ENCODE measurements at regions not wholly inside any gene's neighbourhood (a gene's known extent, or its start where the extent isn't known, plus 50 kb on each side); places are given as distances from the start of the nearest gene placed in this dataset.

DNA sequence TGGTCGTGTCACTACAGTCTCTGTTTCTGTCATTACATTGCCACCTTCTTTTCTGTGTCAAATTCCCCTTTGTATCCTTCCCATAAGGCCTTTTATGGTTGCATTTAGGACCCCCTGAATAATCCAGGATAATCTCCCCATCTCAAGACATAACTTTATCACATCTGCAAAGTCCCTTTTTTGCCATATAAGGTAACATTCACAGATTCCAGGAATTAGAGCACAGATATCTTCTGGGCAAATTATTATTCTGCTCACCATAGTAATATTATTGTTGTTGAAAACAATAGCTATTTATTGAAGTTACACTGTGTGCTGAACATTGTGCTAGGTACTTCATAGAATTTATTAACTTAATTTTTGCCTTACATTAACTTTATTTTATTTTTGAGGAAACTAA, 159.1 kb downstream of the TFAP2B start:
- no TSS peak for BruUV-seq (replicated peaks)
- Histone ChIP-seq H2AFZ (ENCODE audit: control insufficient read depth, low read depth, low read length) (no peak overlapping the region), H3K4me1 (ENCODE audit: control insufficient read depth, insufficient read depth, low read length) (no peaks in the 10 kb centered on the region), H4K20me1 (ENCODE audit: control insufficient read depth, insufficient read depth) (no peaks in the 10 kb centered on the region), H3K27me3 (replicated peaks in 1 of 2; ENCODE audit: control insufficient read depth in 2 of 2, insufficient read depth in 2 of 2, low read length in 1 of 2) (no peaks in the 10 kb centered on the region), H3K9ac (ENCODE audit: control insufficient read depth, insufficient read depth, low read length) (no peak overlapping the region), H3K27ac (ENCODE audit: control insufficient read depth, insufficient read depth) (no peak overlapping the region), H3K9me3 (replicated peaks; ENCODE audit: control insufficient read depth, insufficient read depth, low read length) (no peaks in the 10 kb centered on the region), H3K36me3 (ENCODE audit: control insufficient read depth in 2 of 2, insufficient read depth in 2 of 2, low read length in 1 of 2) (no peaks in the 10 kb centered on the region), H3K4me3 (no peak overlapping the region), H3K4me2 (ENCODE audit: control insufficient read depth, insufficient read depth) (no peak overlapping the region), H3K79me2 (ENCODE audit: control insufficient read depth, insufficient read depth, low read length) (no peaks in the 10 kb centered on the region)
- ChIA-PET POLR2A (no interaction called here), CTCF (no interaction called here), RAD21 (ENCODE audit: unreplicated experiment) (no interaction called here), SMC1A (ENCODE audit: uncharacterized antibody, unreplicated experiment) (no interaction called here)
- ATAC-seq, result no peak
- WGBS (ENCODE audit: insufficient coverage, insufficient replicate concordance, low lambda C conversion rate, missing lambda C conversion rate), result 10% methylated on average over 1 of the region's 1 CpG
- no peak for DNase-seq (ENCODE audit: low read depth, low spot score)
- FAIRE-seq, result no peak
- intact Hi-C loops (cut with micrococcal nuclease; ENCODE audit: unreplicated experiment), result no loop called here
- in situ Hi-C loops (cut with MboI), result no loop called here
- TF ChIP-seq RAD21 (IDR thresholded peaks at IDR 0.05; ENCODE audit: insufficient read depth, low read depth, low read length), result no peak
- TF ChIP-seq PAX8 (IDR thresholded peaks at IDR 0.05), result no peak
- no peak for TF ChIP-seq EP300 (IDR thresholded peaks at IDR 0.05; ENCODE audit: borderline replicate concordance in 1 of 2, control insufficient read depth in 1 of 2, low read depth in 2 of 2, low read length in 2 of 2)
- TF ChIP-seq CEBPZ (IDR thresholded peaks at IDR 0.05; ENCODE audit: low read depth, low read length), result no peak
- no peak for TF ChIP-seq POLR2AphosphoS5 (IDR thresholded peaks at IDR 0.05; ENCODE audit: low read length)
- no peak for TF ChIP-seq NR2F1 (conservative IDR thresholded peaks at IDR 0.05)
- TF ChIP-seq, protein P1, sequence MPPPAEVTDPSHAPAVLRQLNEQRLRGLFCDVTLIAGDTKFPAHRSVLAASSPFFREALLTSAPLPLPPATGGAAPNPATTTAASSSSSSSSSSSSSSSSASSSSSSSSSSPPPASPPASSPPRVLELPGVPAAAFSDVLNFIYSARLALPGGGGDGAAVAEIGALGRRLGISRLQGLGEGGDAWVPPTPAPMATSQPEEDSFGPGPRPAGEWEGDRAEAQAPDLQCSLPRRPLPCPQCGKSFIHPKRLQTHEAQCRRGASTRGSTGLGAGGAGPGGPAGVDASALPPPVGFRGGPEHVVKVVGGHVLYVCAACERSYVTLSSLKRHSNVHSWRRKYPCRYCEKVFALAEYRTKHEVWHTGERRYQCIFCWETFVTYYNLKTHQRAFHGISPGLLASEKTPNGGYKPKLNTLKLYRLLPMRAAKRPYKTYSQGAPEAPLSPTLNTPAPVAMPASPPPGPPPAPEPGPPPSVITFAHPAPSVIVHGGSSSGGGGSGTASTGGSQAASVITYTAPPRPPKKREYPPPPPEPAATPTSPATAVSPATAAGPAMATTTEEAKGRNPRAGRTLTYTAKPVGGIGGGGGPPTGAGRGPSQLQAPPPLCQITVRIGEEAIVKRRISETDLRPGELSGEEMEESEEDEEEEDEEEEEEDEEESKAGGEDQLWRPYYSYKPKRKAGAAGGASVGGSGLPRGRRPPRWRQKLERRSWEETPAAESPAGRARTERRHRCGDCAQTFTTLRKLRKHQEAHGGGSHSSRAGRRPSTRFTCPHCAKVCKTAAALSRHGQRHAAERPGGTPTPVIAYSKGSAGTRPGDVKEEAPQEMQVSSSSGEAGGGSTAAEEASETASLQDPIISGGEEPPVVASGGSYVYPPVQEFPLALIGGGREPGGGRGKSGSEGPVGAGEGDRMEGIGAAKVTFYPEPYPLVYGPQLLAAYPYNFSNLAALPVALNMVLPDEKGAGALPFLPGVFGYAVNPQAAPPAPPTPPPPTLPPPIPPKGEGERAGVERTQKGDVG (CRISPR knock-in tag; IDR thresholded peaks at IDR 0.05), result no peak
- TF ChIP-seq, protein P2, sequence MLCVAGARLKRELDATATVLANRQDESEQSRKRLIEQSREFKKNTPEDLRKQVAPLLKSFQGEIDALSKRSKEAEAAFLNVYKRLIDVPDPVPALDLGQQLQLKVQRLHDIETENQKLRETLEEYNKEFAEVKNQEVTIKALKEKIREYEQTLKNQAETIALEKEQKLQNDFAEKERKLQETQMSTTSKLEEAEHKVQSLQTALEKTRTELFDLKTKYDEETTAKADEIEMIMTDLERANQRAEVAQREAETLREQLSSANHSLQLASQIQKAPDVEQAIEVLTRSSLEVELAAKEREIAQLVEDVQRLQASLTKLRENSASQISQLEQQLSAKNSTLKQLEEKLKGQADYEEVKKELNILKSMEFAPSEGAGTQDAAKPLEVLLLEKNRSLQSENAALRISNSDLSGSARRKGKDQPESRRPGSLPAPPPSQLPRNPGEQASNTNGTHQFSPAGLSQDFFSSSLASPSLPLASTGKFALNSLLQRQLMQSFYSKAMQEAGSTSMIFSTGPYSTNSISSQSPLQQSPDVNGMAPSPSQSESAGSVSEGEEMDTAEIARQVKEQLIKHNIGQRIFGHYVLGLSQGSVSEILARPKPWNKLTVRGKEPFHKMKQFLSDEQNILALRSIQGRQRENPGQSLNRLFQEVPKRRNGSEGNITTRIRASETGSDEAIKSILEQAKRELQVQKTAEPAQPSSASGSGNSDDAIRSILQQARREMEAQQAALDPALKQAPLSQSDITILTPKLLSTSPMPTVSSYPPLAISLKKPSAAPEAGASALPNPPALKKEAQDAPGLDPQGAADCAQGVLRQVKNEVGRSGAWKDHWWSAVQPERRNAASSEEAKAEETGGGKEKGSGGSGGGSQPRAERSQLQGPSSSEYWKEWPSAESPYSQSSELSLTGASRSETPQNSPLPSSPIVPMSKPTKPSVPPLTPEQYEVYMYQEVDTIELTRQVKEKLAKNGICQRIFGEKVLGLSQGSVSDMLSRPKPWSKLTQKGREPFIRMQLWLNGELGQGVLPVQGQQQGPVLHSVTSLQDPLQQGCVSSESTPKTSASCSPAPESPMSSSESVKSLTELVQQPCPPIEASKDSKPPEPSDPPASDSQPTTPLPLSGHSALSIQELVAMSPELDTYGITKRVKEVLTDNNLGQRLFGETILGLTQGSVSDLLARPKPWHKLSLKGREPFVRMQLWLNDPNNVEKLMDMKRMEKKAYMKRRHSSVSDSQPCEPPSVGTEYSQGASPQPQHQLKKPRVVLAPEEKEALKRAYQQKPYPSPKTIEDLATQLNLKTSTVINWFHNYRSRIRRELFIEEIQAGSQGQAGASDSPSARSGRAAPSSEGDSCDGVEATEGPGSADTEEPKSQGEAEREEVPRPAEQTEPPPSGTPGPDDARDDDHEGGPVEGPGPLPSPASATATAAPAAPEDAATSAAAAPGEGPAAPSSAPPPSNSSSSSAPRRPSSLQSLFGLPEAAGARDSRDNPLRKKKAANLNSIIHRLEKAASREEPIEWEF (IDR thresholded peaks at IDR 0.05; ENCODE audit: insufficient replicate concordance, low read depth, low read length), result no peak
- TF ChIP-seq NKRF (conservative IDR thresholded peaks at IDR 0.05), result no peak
- TF ChIP-seq SP1 (IDR thresholded peaks at IDR 0.05; ENCODE audit: low read depth, low read length), result no peak

Data from GM12878 (cell line).